ENCODE measurements at regions not wholly inside any gene's neighbourhood (a gene's known extent, or its start where the extent isn't known, plus 50 kb on each side); places are given as distances from the start of the nearest gene placed in this dataset.
"Not testable (repeated sequence)": the region's sequence is repeated elsewhere in the genome, so short reads cannot be mapped to it uniquely, and the experiment has no call there.

- DNase-seq = no peak
Measured at GRCh38 chr18:22704586-22704918, 228.6 kb upstream of the RBBP8 start.

DNA sequence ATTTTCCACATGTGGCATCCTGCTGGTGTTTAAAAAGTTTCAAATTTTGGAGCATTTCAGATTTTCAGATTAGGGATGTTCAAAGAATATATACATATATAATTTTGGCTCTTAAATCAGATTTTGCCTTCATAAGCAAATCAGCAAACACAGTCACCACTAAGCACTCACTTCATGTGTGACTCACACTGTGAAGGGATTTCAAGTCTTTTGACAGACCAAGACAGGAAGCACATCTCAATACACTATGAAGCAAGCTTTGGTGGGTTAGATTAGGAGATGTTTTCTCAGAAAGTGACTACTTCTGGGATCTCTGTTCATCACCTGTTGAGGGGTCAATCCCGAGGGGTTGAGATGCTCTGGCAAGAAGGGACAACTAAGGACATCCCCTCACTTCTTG is 227.8 kb upstream of the RBBP8 start:
- no peak for DNase-seq

DNA sequence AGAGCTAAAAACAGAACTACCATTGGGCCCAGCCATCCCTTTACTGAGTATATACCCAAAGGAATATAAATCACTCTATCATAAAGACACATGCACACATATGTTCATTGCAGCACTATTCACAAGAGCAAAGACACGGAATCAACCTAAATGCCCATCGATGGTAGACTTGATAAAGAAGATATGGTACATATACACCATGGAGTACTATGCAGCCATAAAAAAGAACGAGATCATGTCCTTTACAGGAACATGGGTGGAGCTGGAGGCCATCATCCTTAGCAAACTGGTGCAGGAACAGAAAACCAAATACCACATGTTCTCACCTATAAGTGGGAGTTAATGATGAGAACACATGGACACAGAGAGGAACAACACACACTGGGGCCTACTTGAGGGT is 227.1 kb upstream of the RBBP8 start:
- DNase-seq = not testable (repeated sequence)

- no peak for DNase-seq
Measured at GRCh38 chr18:22709288-22710060, 223.7 kb upstream of the RBBP8 start.

GRCh38 chr18:22710673-22711191 is 222.4 kb upstream of the RBBP8 start:
- DNase-seq = no peak

DNA sequence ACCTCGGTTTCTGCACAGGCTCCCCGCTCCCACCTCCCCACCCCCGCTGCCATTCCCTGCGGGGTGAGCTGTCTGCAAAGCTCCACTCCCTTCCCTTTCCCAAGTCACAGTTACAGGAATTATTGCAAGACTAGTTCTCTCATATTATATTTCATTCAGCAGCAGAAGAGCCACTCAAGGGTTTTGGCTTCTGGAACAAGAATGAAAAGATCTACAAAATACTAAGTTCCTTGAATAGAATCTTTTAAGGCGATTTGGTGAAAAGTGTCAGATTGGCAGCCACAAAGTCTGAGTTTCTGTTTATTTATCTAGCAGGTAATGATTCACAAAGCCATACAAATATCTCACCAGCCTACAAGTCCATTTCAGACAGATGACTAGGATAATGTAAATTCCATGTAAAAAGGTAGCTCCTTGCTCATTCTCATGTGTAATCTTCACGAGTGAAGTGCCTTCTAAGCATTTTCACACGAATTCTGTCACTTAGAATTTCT is 221.9 kb upstream of the RBBP8 start:
- no peak for DNase-seq

GRCh38 chr18:22713511-22713910 is 219.6 kb upstream of the RBBP8 start:
- DNase-seq = no peak

DNA sequence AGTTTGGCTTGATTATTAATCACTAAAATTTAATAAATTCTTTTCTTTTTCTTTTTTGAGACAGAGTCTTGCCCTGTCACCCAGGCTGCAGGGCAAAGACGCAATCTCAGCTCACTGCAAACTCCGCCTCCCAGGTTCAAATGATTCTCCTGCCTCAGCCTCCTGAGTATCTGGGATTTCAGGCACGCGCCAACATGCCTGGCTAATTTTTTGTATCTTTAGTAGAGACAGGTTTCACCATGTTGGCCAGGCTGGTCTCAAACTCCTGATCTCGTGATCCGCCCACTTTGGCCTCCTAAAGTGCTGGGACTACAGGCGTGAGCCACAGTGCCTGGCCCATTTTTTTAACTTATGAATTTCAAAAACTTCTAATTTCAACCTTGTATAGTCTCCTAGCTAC is 215.6 kb upstream of the RBBP8 start:
- not testable (repeated sequence) for DNase-seq

- DNase-seq = no peak
Measured at GRCh38 chr18:22723221-22723620, 209.9 kb upstream of the RBBP8 start.

DNA sequence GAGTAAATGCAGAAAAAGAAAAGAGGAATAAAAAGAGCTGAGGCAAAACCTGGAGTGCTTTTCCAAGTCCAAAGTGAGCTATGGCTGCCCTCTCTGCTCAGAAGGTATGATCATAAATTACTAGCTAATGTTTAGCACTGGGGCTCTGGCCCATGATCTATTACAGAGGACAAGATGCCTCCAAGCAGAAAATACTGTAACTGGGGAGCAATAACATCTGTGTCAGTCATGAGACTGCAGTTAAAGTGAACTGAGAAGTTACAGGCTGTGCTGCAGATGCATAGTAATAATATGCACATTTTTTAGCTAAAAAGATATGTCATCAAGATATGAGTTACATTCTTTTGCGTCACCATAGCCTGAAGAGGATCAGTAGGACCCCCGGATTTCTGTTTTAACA is 209.4 kb upstream of the RBBP8 start:
- no peak for DNase-seq

GRCh38 chr18:22726469-22726868 is 206.7 kb upstream of the RBBP8 start:
- no peak for DNase-seq

- DNase-seq = no peak
Measured at GRCh38 chr18:22728016-22728415, 205.1 kb upstream of the RBBP8 start.

DNA sequence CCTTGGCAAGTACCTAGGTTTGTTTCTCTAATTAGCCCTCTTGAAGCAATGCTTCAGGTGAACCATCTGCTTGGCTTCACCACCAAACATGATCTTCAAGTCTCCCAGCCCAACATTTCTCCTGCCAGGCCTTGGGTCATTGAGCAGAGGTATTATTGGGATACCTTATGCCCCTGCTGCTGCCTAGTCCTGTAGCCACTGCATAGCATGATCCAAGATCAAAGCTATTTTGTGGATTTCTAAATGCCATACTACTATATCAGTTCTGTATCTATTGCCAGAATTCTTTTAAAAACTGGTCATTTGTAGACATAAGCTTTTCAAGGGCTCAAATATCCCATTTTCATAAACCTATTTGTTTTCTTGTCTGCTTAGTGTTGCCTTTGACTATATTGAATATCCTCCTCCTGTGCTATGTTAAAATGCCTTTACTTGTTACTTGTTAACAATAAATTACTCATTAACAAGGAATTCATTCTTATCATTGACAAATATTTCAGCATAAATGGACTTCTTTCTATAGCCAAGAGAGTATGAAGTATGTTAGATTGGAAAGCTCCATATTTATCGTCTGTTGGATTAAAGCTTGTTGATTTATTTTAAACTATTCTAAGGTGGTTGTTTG is 204.5 kb upstream of the RBBP8 start:
- no peak for DNase-seq

- DNase-seq = no peak
Measured at GRCh38 chr18:22731398-22731797, 201.7 kb upstream of the RBBP8 start.

DNA sequence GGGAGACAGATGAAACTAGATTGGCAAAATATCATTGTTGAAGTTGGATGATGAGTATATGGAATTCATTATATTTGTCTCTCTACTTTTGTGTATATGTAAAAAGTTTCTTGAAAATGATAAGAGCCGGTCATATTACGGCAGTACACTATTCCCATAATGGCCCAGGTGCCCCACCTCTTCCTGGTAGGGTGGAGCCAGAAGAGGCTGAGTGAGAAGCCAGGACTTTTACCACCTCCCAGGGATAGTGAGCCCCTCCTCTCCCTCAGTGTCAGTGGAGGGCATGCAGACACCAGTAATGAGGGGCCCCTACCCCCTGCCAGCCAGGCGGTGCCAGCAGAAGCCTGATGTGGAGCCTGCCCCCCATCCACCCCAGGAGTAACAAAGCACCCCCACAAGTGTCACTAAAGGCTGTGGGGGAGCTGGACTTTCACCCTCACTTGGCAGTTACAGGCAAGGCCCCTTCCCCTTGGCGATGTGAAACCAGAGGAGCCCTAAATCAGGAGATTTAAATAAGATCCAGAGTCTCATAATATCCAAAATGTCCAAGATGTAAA is 198.9 kb upstream of the RBBP8 start:
- no peak for DNase-seq

DNA sequence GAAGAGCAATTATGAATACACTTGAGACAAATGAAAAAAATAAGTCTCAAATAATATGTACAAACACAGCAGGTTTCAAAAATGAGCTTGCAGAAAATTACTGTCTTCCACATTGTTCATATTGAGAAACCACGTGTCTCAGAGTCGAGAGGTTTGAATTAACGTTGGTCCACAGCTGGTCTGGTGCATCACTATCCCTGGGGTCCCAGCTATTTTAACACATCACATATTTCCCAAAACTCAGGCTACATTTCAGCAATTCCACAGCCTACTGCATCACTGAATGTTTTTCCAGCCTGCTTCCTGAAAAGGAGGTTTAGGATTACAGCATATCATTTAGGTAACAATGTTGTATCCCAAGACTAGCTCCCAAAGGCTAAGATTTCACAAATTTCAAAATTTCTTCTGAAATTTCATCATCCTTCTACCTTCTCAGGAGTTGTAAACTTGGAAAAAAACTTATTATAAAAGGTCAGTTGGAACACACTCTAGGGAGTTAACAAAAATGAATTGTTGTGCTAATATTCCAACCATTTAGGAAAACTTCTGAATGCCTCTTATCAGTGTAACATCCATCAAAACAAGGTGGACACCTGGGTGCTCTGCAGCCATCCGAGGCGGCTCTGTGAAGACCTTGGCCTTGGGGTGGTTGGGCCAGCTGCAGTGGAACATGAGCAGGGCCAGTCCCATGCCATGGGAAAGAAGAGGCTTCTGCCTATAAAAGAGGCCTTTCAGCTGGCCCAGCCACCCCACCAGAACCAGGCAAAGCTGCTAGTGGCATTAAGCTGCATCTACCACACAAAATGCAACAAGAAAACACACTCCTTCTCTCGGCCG is 198.1 kb upstream of the RBBP8 start:
- DNase-seq = no peak

GRCh38 chr18:22737054-22737453 is 196.1 kb upstream of the RBBP8 start:
- no peak for DNase-seq

GRCh38 chr18:22739061-22739642 is 194.0 kb upstream of the RBBP8 start:
- DNase-seq = no peak

DNA sequence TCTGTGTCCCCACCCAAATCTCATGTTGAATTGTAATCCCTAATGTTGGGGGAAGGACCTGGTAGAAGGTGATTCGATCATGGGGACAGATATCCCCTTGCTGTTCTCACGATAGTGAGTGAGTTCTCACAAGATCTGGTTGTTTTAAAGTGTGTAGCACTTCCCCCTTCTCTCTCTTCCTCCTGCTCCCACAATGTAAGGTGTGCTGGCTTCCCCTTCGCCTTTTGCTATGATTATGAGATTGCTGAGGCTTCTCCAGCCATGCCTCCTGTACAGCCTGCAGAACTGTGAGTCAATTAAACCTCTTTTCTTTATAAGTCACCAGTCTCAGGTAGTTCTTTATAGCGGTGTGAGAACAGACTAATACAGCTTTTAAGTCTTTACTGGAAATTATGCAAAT is 193.3 kb upstream of the RBBP8 start:
- DNase-seq = no peak

- no peak for DNase-seq
Measured at GRCh38 chr18:22741318-22741717, 191.8 kb upstream of the RBBP8 start.

- DNase-seq = no peak
Measured at GRCh38 chr18:22742409-22742808, 190.7 kb upstream of the RBBP8 start.

- DNase-seq = no peak
Measured at GRCh38 chr18:22745966-22746365, 187.2 kb upstream of the RBBP8 start.

- no peak for DNase-seq
Measured at GRCh38 chr18:22752014-22752413, 181.1 kb upstream of the RBBP8 start.
